A673 (cell line): ENCODE measurements at regions not wholly inside any gene's neighbourhood (a gene's known extent, or its start where the extent isn't known, plus 50 kb on each side); places are given as distances from the start of the nearest gene placed in this dataset.

Experiments used
- CTCF ChIP-seq: fragments of 300-800, 200-600 bp; sonication (generic); conservative IDR thresholded peaks from 2 replicates; pipeline ENCODE4 v1.5.1; 2017; ENCODE audit warnings: low read depth, mild to moderate bottlenecking, antibody characterized with exemption, low read length, moderate library complexity, mixed read lengths
- EZH2 ChIP-seq: fragments of 200-600 bp; sonication (generic); IDR thresholded peaks from 2 replicates; pipeline ENCODE4 v1.6.1; 2017; ENCODE audit warnings: borderline replicate concordance, low read depth, mild to moderate bottlenecking, mixed read lengths, antibody characterized with exemption, low read length; ENCODE audit not compliant: poor library complexity, severe bottlenecking

DNA sequence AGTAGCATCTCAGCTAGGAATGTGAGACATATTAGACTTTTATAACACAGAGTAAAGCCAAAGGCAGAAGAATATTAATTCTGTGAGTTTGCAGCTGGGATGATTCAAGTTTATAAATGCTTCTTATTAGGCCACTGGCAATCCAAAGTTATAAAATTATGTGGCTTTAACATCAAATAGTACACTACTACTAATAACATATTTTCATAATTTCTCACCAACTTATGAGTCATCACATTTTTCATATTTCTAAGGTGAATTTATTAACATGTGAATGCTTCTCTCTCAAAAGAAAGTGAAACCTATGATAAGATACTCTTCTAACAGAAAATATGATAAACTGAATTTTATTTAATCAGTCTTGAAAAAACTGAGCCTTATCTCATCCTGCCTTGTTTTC is 1348.2 kb upstream of the ALCAM start:
- TF ChIP-seq EZH2: no peak
- no peak for TF ChIP-seq CTCF
